Mesenchymal stem cell (in vitro differentiated cells and primary cell): ENCODE measurements at regions not wholly inside any gene's neighbourhood (a gene's known extent, or its start where the extent isn't known, plus 50 kb on each side); places are given as distances from the start of the nearest gene placed in this dataset.

Source experiments
- DNase-seq: peaks from one replicate; pipeline ENCODE4 v3.0.0-alpha.2; 2013
- H2AFZ ChIP-seq: one replicate; pipeline ENCODE4 v1.6.1; 2013; ENCODE audit warnings: low read depth, mild to moderate bottlenecking, control low read depth, inconsistent platforms, low read length, moderate library complexity
- H2AK5ac ChIP-seq: 2 replicates; pipeline ENCODE4 v1.6.1; 2013; ENCODE audit warnings: low read length, moderate library complexity, mild to moderate bottlenecking, inconsistent platforms; ENCODE audit not compliant: severe bottlenecking
- H2BK120ac ChIP-seq: one replicate; pipeline ENCODE4 v1.6.1; 2013; ENCODE audit warnings: low read depth, mild to moderate bottlenecking, inconsistent platforms, low read length, moderate library complexity
- H2BK12ac ChIP-seq, 2 experiments: one replicate each; pipeline ENCODE4 v1.6.1; 2013; ENCODE audit warnings: inconsistent platforms in 2 of 2, low read length in 2 of 2, mild to moderate bottlenecking in 2 of 2, moderate library complexity in 2 of 2, control low read depth in 1 of 2
- H2BK15ac ChIP-seq: one replicate; pipeline ENCODE4 v1.6.1; 2013; ENCODE audit warnings: mild to moderate bottlenecking, low read depth, inconsistent platforms; ENCODE audit not compliant: poor library complexity, severe bottlenecking
- H2BK5ac ChIP-seq: 2 replicates; pipeline ENCODE4 v1.6.1; 2013; ENCODE audit warnings: low read depth, mild to moderate bottlenecking, low read length, control low read depth, inconsistent platforms; ENCODE audit not compliant: poor library complexity, severe bottlenecking
- H3K14ac ChIP-seq, 2 experiments: one replicate each; pipeline ENCODE4 v1.6.1; 2013; ENCODE audit warnings: inconsistent platforms in 2 of 2, low read length in 2 of 2, control low read depth in 1 of 2, mild to moderate bottlenecking in 1 of 2, moderate library complexity in 1 of 2
- H3K18ac ChIP-seq, 2 experiments: one replicate each; pipeline ENCODE4 v1.6.1; 2013; ENCODE audit warnings: inconsistent platforms in 2 of 2, low read length in 2 of 2, control low read depth in 1 of 2, low read depth in 1 of 2, mild to moderate bottlenecking in 1 of 2
- H3K23ac ChIP-seq, 2 experiments: one replicate each; pipeline ENCODE4 v1.6.1; 2013; ENCODE audit warnings: inconsistent platforms in 2 of 2, low read length in 2 of 2, mild to moderate bottlenecking in 2 of 2, moderate library complexity in 2 of 2, control low read depth in 1 of 2
- H3K27ac ChIP-seq: 2 replicates; pipeline ENCODE4 v1.5.1; 2013; ENCODE audit warnings: mild to moderate bottlenecking, moderate library complexity, low read length, control low read depth, inconsistent platforms; ENCODE audit not compliant: poor library complexity, severe bottlenecking
- H3K27me3 ChIP-seq, 2 experiments: 2 replicates each; pipeline versions ENCODE4 v1.6.1 to v1.7.0; 2013; ENCODE audit warnings: low read length in 2 of 2, mild to moderate bottlenecking in 2 of 2, moderate library complexity in 2 of 2, control low read depth in 1 of 2, inconsistent platforms in 1 of 2; ENCODE audit not compliant: control insufficient read depth in 1 of 2, insufficient read depth in 1 of 2
- H3K36me3 ChIP-seq, 2 experiments: 2 replicates each; pipeline versions ENCODE4 v1.6.1 to v1.7.0; 2013; ENCODE audit warnings: low read length in 2 of 2, control low read depth in 1 of 2, inconsistent platforms in 1 of 2, low read depth in 1 of 2, mild to moderate bottlenecking in 1 of 2; ENCODE audit not compliant: insufficient read depth in 2 of 2, control insufficient read depth in 1 of 2
- H3K4ac ChIP-seq, 2 experiments: one replicate each; pipeline ENCODE4 v1.6.1; 2013; ENCODE audit warnings: inconsistent platforms in 2 of 2, low read length in 2 of 2, mild to moderate bottlenecking in 2 of 2, moderate library complexity in 2 of 2, control low read depth in 1 of 2, low read depth in 1 of 2
- H3K4me1 ChIP-seq: 2 replicates; pipeline ENCODE4 v1.6.1; 2013; ENCODE audit warnings: low read depth, low read length, control low read depth; ENCODE audit not compliant: control insufficient read depth, insufficient read depth
- H3K4me2 ChIP-seq: 2 replicates; pipeline ENCODE4 v1.6.1; 2013; ENCODE audit warnings: low read length, mild to moderate bottlenecking, inconsistent platforms; ENCODE audit not compliant: poor library complexity, severe bottlenecking
- H3K4me3 ChIP-seq, 2 experiments: 2 replicates each; pipeline versions ENCODE4 v1.5.1 to v1.7.0; 2013; ENCODE audit warnings: low read length in 2 of 2, mild to moderate bottlenecking in 2 of 2, control low read depth in 1 of 2, low read depth in 1 of 2; ENCODE audit not compliant: insufficient read depth in 1 of 2
- H3K79me1 ChIP-seq: replicated peaks from 2 replicates; pipeline ENCODE4 v1.6.1; 2013; ENCODE audit warnings: mild to moderate bottlenecking, control low read depth, low read length, inconsistent platforms; ENCODE audit not compliant: poor library complexity, severe bottlenecking
- H3K9ac ChIP-seq: 2 replicates; pipeline ENCODE4 v1.7.0; 2013; ENCODE audit warnings: mild to moderate bottlenecking, low read length, moderate library complexity
- H3K9me3 ChIP-seq: 2 replicates; pipeline ENCODE4 v1.7.0; 2013; ENCODE audit warnings: mild to moderate bottlenecking, low read length; ENCODE audit not compliant: control insufficient read depth
- H4K8ac ChIP-seq: one replicate; pipeline ENCODE4 v1.6.1; 2013; ENCODE audit warnings: inconsistent platforms, mild to moderate bottlenecking, low read length, moderate library complexity
- H4K91ac ChIP-seq: one replicate; pipeline ENCODE4 v1.6.1; 2013; ENCODE audit warnings: mild to moderate bottlenecking, low read length, inconsistent platforms
- WGBS: methylation state at CpG from one replicate; pipeline ENCODE4 v1.1.7; 2013; ENCODE audit warnings: mixed read lengths; 5-methylcytosine and 5-hydroxymethylcytosine counted together

DNA sequence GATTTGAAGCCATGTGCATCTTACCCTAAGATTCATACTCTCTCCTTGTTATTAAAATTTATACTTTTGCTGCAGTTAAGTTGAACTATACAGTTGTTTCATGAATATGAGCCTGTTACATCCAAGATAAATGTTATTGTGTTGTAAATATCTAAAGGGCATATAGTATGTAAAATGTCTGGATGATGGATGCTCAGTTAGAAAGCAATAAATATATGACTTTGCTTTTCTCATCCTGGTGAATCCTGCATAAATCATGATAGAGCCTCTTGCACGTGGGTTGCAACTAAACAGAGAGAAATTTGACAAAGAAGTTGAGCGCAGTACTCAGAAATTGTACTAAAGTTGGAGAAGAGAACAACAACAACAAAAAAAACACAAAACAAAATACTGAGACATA, 99.5 kb downstream of the PRDM9 start:
- H3K14ac ChIP-seq = no peak overlapping the region
- no peak overlapping the region for H2BK12ac ChIP-seq
- H3K4me3 ChIP-seq = no peak overlapping the region
- no peak overlapping the region for H3K9ac ChIP-seq
- no peak overlapping the region for H3K27ac ChIP-seq
- WGBS = no CpG with 5 or more reads among the region's 2 CpGs
- no peak overlapping the region for H2BK5ac ChIP-seq
- no peaks in the 10 kb centered on the region for H3K36me3 ChIP-seq
- no peaks in the 10 kb centered on the region for H3K27me3 ChIP-seq
- H3K4me1 ChIP-seq = no peaks in the 10 kb centered on the region
- no peak overlapping the region for H2AFZ ChIP-seq
- no peak overlapping the region for H2BK120ac ChIP-seq
- H4K91ac ChIP-seq = no peak overlapping the region
- DNase-seq = no peak
- no peak overlapping the region for H3K4ac ChIP-seq
- H3K4me2 ChIP-seq = no peak overlapping the region
- H3K9me3 ChIP-seq = peaks cover 4% of the 10 kb centered on the region
- H3K18ac ChIP-seq = no peak overlapping the region
- H2AK5ac ChIP-seq = no peak overlapping the region
- H3K79me1 ChIP-seq = no peaks in the 10 kb centered on the region
- no peak overlapping the region for H2BK15ac ChIP-seq
- H3K23ac ChIP-seq = no peak overlapping the region
- no peak overlapping the region for H4K8ac ChIP-seq

GRCh38 chr5:23612701-23613100, 105.3 kb downstream of the PRDM9 start:
- H2BK15ac ChIP-seq = no peak overlapping the region
- H3K9ac ChIP-seq = no peak overlapping the region
- no peak overlapping the region for H4K91ac ChIP-seq
- H3K27ac ChIP-seq = no peak overlapping the region
- H4K8ac ChIP-seq = no peak overlapping the region
- no peaks in the 10 kb centered on the region for H3K79me1 ChIP-seq
- H2AK5ac ChIP-seq = no peak overlapping the region
- no peak overlapping the region for H3K4ac ChIP-seq
- H2BK120ac ChIP-seq = no peak overlapping the region
- H3K9me3 ChIP-seq = peaks cover 10% of the 10 kb centered on the region
- H2BK5ac ChIP-seq = no peak overlapping the region
- no peaks in the 10 kb centered on the region for H3K4me1 ChIP-seq
- no peaks in the 10 kb centered on the region for H3K36me3 ChIP-seq
- H3K27me3 ChIP-seq = no peaks in the 10 kb centered on the region
- no peak overlapping the region for H2BK12ac ChIP-seq
- H3K14ac ChIP-seq = no peak overlapping the region
- no peak overlapping the region for H3K18ac ChIP-seq
- H3K4me2 ChIP-seq = no peak overlapping the region
- H3K23ac ChIP-seq = no peak overlapping the region
- no peak overlapping the region for H2AFZ ChIP-seq
- WGBS = 84% methylated on average over 2 of the region's 2 CpGs
- DNase-seq = no peak
- no peak overlapping the region for H3K4me3 ChIP-seq

GRCh38 chr5:23613566-23613965, 106.2 kb downstream of the PRDM9 start:
- no peaks in the 10 kb centered on the region for H3K4me1 ChIP-seq
- H2BK5ac ChIP-seq = no peak overlapping the region
- no peak overlapping the region for H2AFZ ChIP-seq
- peaks cover 10% of the 10 kb centered on the region for H3K9me3 ChIP-seq
- no peak overlapping the region for H3K27ac ChIP-seq
- DNase-seq = no peak
- no peak overlapping the region for H2AK5ac ChIP-seq
- no peak overlapping the region for H3K14ac ChIP-seq
- no peak overlapping the region for H3K9ac ChIP-seq
- H3K36me3 ChIP-seq = no peaks in the 10 kb centered on the region
- H3K79me1 ChIP-seq = no peaks in the 10 kb centered on the region
- H2BK15ac ChIP-seq = no peak overlapping the region
- H3K4me2 ChIP-seq = no peak overlapping the region
- no peak overlapping the region for H4K91ac ChIP-seq
- no peak overlapping the region for H3K4ac ChIP-seq
- no peak overlapping the region for H3K4me3 ChIP-seq
- 63% methylated on average over 1 of the region's 1 CpG for WGBS
- H3K18ac ChIP-seq = no peak overlapping the region
- H3K23ac ChIP-seq = no peak overlapping the region
- no peak overlapping the region for H2BK120ac ChIP-seq
- H2BK12ac ChIP-seq = no peak overlapping the region
- H4K8ac ChIP-seq = no peak overlapping the region
- no peaks in the 10 kb centered on the region for H3K27me3 ChIP-seq

DNA sequence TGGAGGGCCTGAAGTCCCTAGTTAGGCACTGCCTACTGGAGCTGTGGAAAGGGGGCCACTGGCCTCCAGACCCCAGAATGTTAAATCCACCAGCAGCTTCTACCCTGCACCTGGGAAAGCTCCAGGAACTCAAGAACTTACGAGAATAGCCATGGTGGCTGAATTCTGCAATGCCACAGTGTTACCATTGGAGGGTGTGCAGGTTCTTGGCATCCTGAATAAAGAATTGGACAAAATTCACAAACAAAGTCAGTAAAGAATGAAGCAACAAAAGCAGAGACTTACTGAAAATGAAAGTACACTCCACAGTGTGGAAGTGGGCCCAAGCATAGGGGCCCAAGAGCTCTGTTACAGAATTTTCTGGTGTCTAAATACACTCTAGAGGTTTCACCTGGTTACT, 107.0 kb downstream of the PRDM9 start:
- Histone ChIP-seq H3K79me1 (no peaks in the 10 kb centered on the region), H4K8ac (no peak overlapping the region), H3K36me3 (no peaks in the 10 kb centered on the region), H2AFZ (no peak overlapping the region), H3K4me3 (no peak overlapping the region), H3K27ac (no peak overlapping the region), H2BK5ac (no peak overlapping the region), H3K23ac (no peak overlapping the region), H3K9ac (no peak overlapping the region), H3K4me2 (no peak overlapping the region), H2BK120ac (no peak overlapping the region), H3K14ac (no peak overlapping the region), H3K4ac (no peak overlapping the region), H3K9me3 (peaks cover 6% of the 10 kb centered on the region), H2AK5ac (no peak overlapping the region), H2BK12ac (no peak overlapping the region), H3K18ac (no peak overlapping the region), H3K27me3 (no peaks in the 10 kb centered on the region), H4K91ac (no peak overlapping the region), H2BK15ac (no peak overlapping the region), H3K4me1 (no peaks in the 10 kb centered on the region)
- 91% methylated on average over 1 of the region's 1 CpG for WGBS
- no peak for DNase-seq
